ENCODE measurements at regions not wholly inside any gene's neighbourhood (a gene's known extent, or its start where the extent isn't known, plus 50 kb on each side); places are given as distances from the start of the nearest gene placed in this dataset.

- Mint-ChIP-seq H3K27ac (no peak overlapping the region), H3K4me3 (no peak overlapping the region), H3K36me3 (ENCODE audit: low read depth) (no peaks in the 10 kb centered on the region), H3K4me1 (ENCODE audit: low read depth) (no peaks in the 10 kb centered on the region), H3K9me3 (no peaks in the 10 kb centered on the region), H3K27me3 (no peaks in the 10 kb centered on the region)
- DNase-seq = no peak
These were observed 214.7 kb downstream of the CHRM3 start for GRCh38 chr1:239601108-239601507.

GRCh38 chr1:239603530-239603929 lies 217.2 kb downstream of the CHRM3 start:
- Mint-ChIP-seq H3K27me3 (no peaks in the 10 kb centered on the region), H3K9me3 (no peaks in the 10 kb centered on the region), H3K27ac (no peak overlapping the region), H3K36me3 (ENCODE audit: low read depth) (no peaks in the 10 kb centered on the region), H3K4me3 (no peak overlapping the region), H3K4me1 (ENCODE audit: low read depth) (no peaks in the 10 kb centered on the region)
- no peak for DNase-seq

GRCh38 chr1:239606850-239607400 lies 220.6 kb downstream of the CHRM3 start:
- DNase-seq = no peak
- no peaks in the 10 kb centered on the region for H3K27me3 Mint-ChIP-seq
- no peaks in the 10 kb centered on the region for H3K36me3 Mint-ChIP-seq (ENCODE audit: low read depth)
- no peak overlapping the region for H3K27ac Mint-ChIP-seq
- H3K9me3 Mint-ChIP-seq = no peaks in the 10 kb centered on the region
- no peak overlapping the region for H3K4me3 Mint-ChIP-seq
- no peaks in the 10 kb centered on the region for H3K4me1 Mint-ChIP-seq (ENCODE audit: low read depth)

- H3K9me3 Mint-ChIP-seq = no peaks in the 10 kb centered on the region
- H3K27ac Mint-ChIP-seq = no peak overlapping the region
- no peak for DNase-seq
- H3K4me3 Mint-ChIP-seq = no peak overlapping the region
- no peaks in the 10 kb centered on the region for H3K36me3 Mint-ChIP-seq (ENCODE audit: low read depth)
- no peaks in the 10 kb centered on the region for H3K27me3 Mint-ChIP-seq
- no peaks in the 10 kb centered on the region for H3K4me1 Mint-ChIP-seq (ENCODE audit: low read depth)
These were observed 222.1 kb downstream of the CHRM3 start for GRCh38 chr1:239608469-239608868.

- Mint-ChIP-seq H3K4me1 (ENCODE audit: low read depth) (no peaks in the 10 kb centered on the region), H3K9me3 (no peaks in the 10 kb centered on the region), H3K4me3 (no peak overlapping the region), H3K36me3 (ENCODE audit: low read depth) (no peaks in the 10 kb centered on the region), H3K27me3 (no peaks in the 10 kb centered on the region), H3K27ac (no peak overlapping the region)
- DNase-seq = no peak
These were observed 226.0 kb downstream of the CHRM3 start for GRCh38 chr1:239612379-239612778.

- Mint-ChIP-seq H3K9me3 (no peaks in the 10 kb centered on the region), H3K36me3 (ENCODE audit: low read depth) (no peaks in the 10 kb centered on the region), H3K4me1 (ENCODE audit: low read depth) (no peaks in the 10 kb centered on the region), H3K27ac (no peak overlapping the region), H3K4me3 (no peak overlapping the region), H3K27me3 (no peaks in the 10 kb centered on the region)
- DNase-seq = no peak
These were observed 230.3 kb downstream of the CHRM3 start for GRCh38 chr1:239616673-239617072.

GRCh38 chr1:239617259-239617658 lies 230.9 kb downstream of the CHRM3 start:
- DNase-seq = no peak
- Mint-ChIP-seq H3K4me1 (ENCODE audit: low read depth) (no peaks in the 10 kb centered on the region), H3K4me3 (no peak overlapping the region), H3K9me3 (peaks cover 1% of the 10 kb centered on the region), H3K27ac (no peak overlapping the region), H3K36me3 (ENCODE audit: low read depth) (no peaks in the 10 kb centered on the region), H3K27me3 (no peaks in the 10 kb centered on the region)

- no peaks in the 10 kb centered on the region for H3K27me3 Mint-ChIP-seq
- DNase-seq = no peak
- H3K27ac Mint-ChIP-seq = no peak overlapping the region
- H3K9me3 Mint-ChIP-seq = peaks cover 4% of the 10 kb centered on the region
- no peaks in the 10 kb centered on the region for H3K4me1 Mint-ChIP-seq (ENCODE audit: low read depth)
- no peak overlapping the region for H3K4me3 Mint-ChIP-seq
- H3K36me3 Mint-ChIP-seq (ENCODE audit: low read depth) = no peaks in the 10 kb centered on the region
These were observed 231.4 kb downstream of the CHRM3 start for GRCh38 chr1:239617731-239618130.

- H3K27me3 Mint-ChIP-seq = no peaks in the 10 kb centered on the region
- no peak overlapping the region for H3K27ac Mint-ChIP-seq
- no peak for DNase-seq
- peaks cover 4% of the 10 kb centered on the region for H3K9me3 Mint-ChIP-seq
- H3K4me1 Mint-ChIP-seq (ENCODE audit: low read depth) = no peaks in the 10 kb centered on the region
- no peak overlapping the region for H3K4me3 Mint-ChIP-seq
- H3K36me3 Mint-ChIP-seq (ENCODE audit: low read depth) = no peaks in the 10 kb centered on the region
These were observed 232.8 kb downstream of the CHRM3 start for GRCh38 chr1:239619190-239619589.

- no peaks in the 10 kb centered on the region for H3K9me3 Mint-ChIP-seq
- H3K27ac Mint-ChIP-seq = no peak overlapping the region
- H3K36me3 Mint-ChIP-seq (ENCODE audit: low read depth) = no peaks in the 10 kb centered on the region
- H3K27me3 Mint-ChIP-seq = no peaks in the 10 kb centered on the region
- no peak for DNase-seq
- H3K4me3 Mint-ChIP-seq = no peak overlapping the region
- H3K4me1 Mint-ChIP-seq (ENCODE audit: low read depth) = no peaks in the 10 kb centered on the region
These were observed 244.4 kb downstream of the CHRM3 start for GRCh38 chr1:239630767-239631166.

GRCh38 chr1:239633432-239633831 lies 247.1 kb downstream of the CHRM3 start:
- Mint-ChIP-seq H3K4me3 (no peak overlapping the region), H3K4me1 (ENCODE audit: low read depth) (no peaks in the 10 kb centered on the region), H3K27ac (no peak overlapping the region), H3K27me3 (no peaks in the 10 kb centered on the region), H3K36me3 (ENCODE audit: low read depth) (no peaks in the 10 kb centered on the region), H3K9me3 (no peaks in the 10 kb centered on the region)
- no peak for DNase-seq

- no peaks in the 10 kb centered on the region for H3K4me1 Mint-ChIP-seq (ENCODE audit: low read depth)
- no peak overlapping the region for H3K27ac Mint-ChIP-seq
- no peak overlapping the region for H3K4me3 Mint-ChIP-seq
These were observed 248.9 kb downstream of the CHRM3 start for GRCh38 chr1:239635276-239635675.

GRCh38 chr1:239636347-239636746 lies 250.0 kb downstream of the CHRM3 start:
- H3K27ac Mint-ChIP-seq = no peak overlapping the region
- H3K27me3 Mint-ChIP-seq = no peaks in the 10 kb centered on the region
- no peak overlapping the region for H3K4me3 Mint-ChIP-seq
- H3K4me1 Mint-ChIP-seq (ENCODE audit: low read depth) = no peaks in the 10 kb centered on the region
- DNase-seq = no peak
- no peaks in the 10 kb centered on the region for H3K9me3 Mint-ChIP-seq
- H3K36me3 Mint-ChIP-seq (ENCODE audit: low read depth) = no peaks in the 10 kb centered on the region

More at GRCh38 chr1:239635276-239635675, 248.9 kb downstream of the CHRM3 start:
- no peak for DNase-seq
- Mint-ChIP-seq H3K36me3 (ENCODE audit: low read depth) (no peaks in the 10 kb centered on the region), H3K9me3 (no peaks in the 10 kb centered on the region), H3K27me3 (no peaks in the 10 kb centered on the region)

GRCh38 chr1:239644604-239645003 lies 258.2 kb downstream of the CHRM3 start:
- no peaks in the 10 kb centered on the region for H3K4me1 Mint-ChIP-seq (ENCODE audit: low read depth)
- H3K9me3 Mint-ChIP-seq = peaks cover 3% of the 10 kb centered on the region
- H3K36me3 Mint-ChIP-seq (ENCODE audit: low read depth) = no peaks in the 10 kb centered on the region
- H3K4me3 Mint-ChIP-seq = no peak overlapping the region
- no peak for DNase-seq
- H3K27ac Mint-ChIP-seq = no peak overlapping the region
- H3K27me3 Mint-ChIP-seq = no peaks in the 10 kb centered on the region

GRCh38 chr1:239647045-239647444 lies 260.7 kb downstream of the CHRM3 start:
- no peak for DNase-seq
- Mint-ChIP-seq H3K27me3 (no peaks in the 10 kb centered on the region), H3K9me3 (peaks cover 3% of the 10 kb centered on the region), H3K36me3 (ENCODE audit: low read depth) (no peaks in the 10 kb centered on the region), H3K4me1 (ENCODE audit: low read depth) (no peaks in the 10 kb centered on the region), H3K4me3 (no peak overlapping the region), H3K27ac (no peak overlapping the region)

GRCh38 chr1:239647964-239648632 lies 261.7 kb downstream of the CHRM3 start:
- Mint-ChIP-seq H3K36me3 (ENCODE audit: low read depth) (no peaks in the 10 kb centered on the region), H3K4me1 (ENCODE audit: low read depth) (no peaks in the 10 kb centered on the region), H3K4me3 (no peak overlapping the region), H3K9me3 (peaks cover 3% of the 10 kb centered on the region), H3K27me3 (no peaks in the 10 kb centered on the region), H3K27ac (no peak overlapping the region)
- no peak for DNase-seq
